Activated CD4-positive, alpha-beta T cell treated with anti-CD3 and anti-CD28 coated beads, Interleukin-10, Interleukin-2, amounts not matched to agents 100 ng/mL and 50 ng/mL, durations not matched to agents 16 hours and 8 hours (primary cell): ENCODE measurements at regions not wholly inside any gene's neighbourhood (a gene's known extent, or its start where the extent isn't known, plus 50 kb on each side); places are given as distances from the start of the nearest gene placed in this dataset.
"Not testable (repeated sequence)": the region's sequence is repeated elsewhere in the genome, so short reads cannot be mapped to it uniquely, and the experiment has no call there.

Source experiments
- DNase-seq: peaks from one replicate; pipeline ENCODE4 v3.0.0-alpha.2; 2020

DNA sequence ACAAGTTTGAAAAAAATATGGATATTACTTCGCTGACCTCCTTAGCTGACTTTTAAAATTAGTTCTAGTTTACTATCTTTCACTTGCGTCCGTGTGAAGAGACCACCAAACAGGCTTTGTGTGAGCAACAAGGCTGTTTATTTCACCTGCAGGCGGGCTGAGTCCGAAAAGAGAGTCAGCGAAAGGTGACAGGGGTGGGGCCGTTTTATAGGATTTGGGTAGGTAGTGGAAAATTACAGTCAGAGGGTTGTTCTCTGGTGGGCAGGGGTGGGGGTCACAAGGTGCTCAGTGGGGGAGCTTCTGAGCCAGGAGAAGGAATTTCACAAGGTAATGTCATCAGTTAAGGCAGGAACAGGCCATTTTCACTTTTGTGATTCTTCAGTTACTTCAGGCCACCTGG lies 203.7 kb downstream of the POM121L12 start:
- DNase-seq, result not testable (repeated sequence)

DNA sequence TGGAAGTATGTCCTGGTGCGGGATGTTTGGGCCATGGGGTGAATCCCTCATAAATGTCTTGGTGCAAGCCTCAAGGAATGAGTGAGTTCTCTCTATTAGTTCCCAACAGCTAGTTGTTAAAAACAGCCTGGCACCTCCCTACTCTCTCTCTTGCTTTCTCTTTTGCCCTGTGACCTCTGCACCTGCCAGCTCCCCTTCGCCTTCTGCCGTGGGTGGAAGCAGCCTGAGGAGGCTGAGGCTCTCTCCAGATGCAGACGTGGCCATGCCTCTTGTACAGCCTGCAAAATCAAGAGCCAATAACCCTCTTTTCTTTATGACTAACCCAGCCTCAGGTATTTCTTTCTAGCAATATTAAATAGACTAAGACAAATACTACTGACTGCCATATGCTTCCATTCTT lies 210.3 kb downstream of the POM121L12 start:
- DNase-seq, result no peak

- DNase-seq, result no peak
These were observed 211.5 kb downstream of the POM121L12 start for GRCh38 chr7:53246957-53247356.

DNA sequence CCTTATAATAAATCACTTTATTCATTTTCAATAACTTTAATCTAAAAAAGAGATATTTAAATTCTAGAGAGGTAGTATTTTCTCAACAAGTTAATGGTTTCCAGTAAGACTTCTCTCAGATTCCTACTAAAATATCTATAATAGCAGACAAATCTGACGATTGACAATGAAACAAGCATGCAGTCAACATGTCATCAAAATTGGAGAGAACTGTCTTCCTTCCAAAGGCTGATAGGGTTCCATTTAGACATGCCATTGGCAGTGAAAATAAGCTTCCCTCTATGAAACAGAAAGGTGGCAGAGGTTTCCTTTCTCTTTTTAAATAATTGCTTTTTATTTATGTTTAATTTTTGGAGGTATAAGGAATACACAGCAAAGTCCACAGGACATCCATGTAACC lies 217.1 kb downstream of the POM121L12 start:
- no peak for DNase-seq

DNA sequence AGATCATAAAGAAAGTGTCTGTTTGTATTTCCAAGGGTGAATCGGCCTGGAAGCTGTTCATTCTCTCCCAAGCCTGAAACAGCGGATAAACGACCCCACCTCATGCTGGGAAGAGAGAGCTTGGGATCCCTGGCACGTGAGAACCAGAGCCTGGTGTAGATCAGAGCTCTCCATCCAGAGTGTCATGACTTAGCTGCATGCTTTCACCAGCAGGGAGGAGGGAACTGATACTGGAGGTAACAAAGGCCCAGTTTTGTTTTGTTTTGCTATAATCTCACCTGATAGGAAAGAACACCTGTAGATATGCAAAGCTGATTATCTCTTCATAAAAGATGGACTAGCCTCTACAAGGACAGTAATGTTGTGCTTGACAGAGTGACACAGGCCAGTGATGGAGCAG lies 236.6 kb downstream of the POM121L12 start:
- no peak for DNase-seq

- no peak for DNase-seq
These were observed 245.9 kb downstream of the POM121L12 start for GRCh38 chr7:53281312-53281711.

DNA sequence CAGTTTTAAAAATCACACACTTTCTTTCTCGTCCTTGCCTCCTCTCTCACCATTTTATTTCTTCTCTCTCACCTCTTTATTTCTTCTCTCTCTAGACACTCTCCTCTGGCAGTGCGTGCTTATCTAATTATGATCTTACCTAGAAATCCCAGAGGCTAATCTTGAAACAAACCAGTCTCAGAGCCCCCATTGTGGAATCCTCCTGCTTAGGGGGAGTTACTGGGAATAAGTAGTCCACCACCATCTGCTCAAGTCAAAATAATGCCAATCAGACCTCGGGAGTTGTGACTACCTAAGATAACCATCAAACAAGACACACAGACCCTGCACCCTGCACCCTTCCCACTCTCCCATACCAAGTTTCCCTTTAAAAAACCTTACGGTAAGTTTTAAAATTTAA lies 256.9 kb downstream of the POM121L12 start:
- no peak for DNase-seq

DNA sequence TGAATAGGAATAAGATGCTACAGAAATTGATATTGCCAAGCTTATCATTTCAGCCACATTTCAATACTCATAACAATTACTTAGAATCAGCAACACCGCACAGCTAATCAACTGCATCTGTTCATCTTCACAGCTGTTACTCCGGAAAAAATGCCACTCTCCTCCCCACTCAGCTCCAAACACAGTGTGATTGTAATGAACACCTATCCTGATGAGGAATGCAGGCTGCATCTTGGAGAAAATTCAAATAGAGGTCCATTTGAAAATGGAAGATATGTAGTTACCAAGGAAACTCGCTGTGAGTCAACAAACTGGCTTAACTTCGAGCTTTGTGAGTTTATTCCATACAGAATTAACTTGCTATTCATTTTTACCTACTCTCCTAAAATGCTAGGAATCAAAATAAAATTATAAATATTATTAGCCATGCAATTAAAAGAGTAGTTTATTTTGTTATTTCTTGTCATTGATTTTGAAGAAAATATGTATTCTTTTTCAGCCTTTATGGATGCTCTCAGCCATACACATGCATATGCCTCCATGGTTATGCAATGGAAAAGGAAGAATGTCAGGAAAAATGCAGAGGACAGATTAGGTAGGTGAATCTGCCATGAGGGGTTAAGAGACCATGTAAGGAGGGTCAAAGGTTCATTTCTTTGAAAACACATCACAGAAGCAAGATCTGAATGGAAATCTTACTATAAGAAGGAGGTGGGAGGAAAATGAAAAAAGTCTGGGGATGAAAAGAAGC lies 267.2 kb downstream of the POM121L12 start:
- no peak for DNase-seq

- DNase-seq, result no peak
These were observed 268.3 kb downstream of the POM121L12 start for GRCh38 chr7:53303781-53304180.

- DNase-seq, result no peak
These were observed 271.4 kb downstream of the POM121L12 start for GRCh38 chr7:53306846-53307245.

GRCh38 chr7:53311205-53311604 lies 275.8 kb downstream of the POM121L12 start:
- no peak for DNase-seq

GRCh38 chr7:53315981-53316380 lies 280.5 kb downstream of the POM121L12 start:
- DNase-seq, result no peak

- DNase-seq, result no peak
These were observed 283.1 kb downstream of the POM121L12 start for GRCh38 chr7:53318566-53318965.

GRCh38 chr7:53325061-53325460 lies 289.6 kb downstream of the POM121L12 start:
- no peak for DNase-seq

GRCh38 chr7:53326634-53327033 lies 291.2 kb downstream of the POM121L12 start:
- no peak for DNase-seq

GRCh38 chr7:53336105-53336668 lies 300.8 kb downstream of the POM121L12 start:
- DNase-seq, result no peak

DNA sequence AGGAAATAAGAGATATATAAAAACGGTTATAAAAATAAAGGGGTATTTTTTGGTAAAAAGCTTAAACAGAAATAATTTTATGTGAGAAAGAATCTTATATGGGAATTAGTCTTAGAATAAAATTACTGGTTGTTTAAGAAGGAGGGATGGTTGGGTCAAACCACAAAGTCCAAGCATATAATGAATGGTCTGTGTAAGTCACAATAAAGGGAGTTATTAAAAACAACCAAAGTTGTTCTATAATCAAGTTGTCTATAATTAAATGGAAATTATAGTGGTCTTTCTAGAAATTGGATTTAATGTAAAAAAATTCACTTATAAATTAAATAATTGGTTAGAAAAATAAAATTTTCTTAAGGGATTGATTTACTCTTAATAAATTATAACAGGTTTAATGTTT lies 304.8 kb downstream of the POM121L12 start:
- no peak for DNase-seq

DNA sequence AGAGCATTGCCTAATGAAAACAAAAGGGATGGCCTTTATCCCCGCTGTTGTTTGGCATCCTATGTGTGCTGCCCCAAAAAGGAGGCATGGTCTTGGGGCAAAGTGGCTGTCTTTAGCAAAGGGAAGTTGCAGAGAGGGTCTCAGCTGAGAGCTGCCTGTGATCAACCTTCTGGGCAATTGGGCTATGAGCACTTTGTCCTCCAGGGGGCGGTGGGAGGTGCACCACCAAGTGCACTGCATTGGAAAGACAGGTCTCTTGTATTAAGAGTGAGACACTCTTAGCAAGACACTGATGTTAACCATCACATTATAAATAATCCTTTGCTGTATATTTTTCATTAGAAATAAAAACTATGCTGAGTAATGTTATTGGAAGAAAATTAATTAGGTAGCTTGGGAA lies 314.8 kb downstream of the POM121L12 start:
- peak; percentile 10 for DNase-seq

DNA sequence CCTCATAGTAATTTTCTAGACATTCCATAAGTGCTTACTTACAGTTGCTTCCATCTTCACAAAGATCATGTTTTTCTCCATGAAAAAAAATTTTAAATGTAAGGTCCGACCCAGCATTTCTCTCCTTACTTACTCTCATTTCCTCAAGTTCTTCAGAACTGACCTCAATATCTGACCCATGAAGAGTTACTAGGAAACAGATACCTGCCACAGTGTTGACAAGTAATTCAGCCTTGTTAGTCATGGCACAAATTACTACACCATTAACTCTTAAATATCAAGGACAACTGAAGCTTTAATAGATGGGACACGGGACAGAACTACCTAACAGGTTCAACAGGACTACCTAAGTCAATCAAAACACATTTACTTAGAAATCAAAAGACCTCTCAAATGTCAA lies 316.2 kb downstream of the POM121L12 start:
- no peak for DNase-seq

DNA sequence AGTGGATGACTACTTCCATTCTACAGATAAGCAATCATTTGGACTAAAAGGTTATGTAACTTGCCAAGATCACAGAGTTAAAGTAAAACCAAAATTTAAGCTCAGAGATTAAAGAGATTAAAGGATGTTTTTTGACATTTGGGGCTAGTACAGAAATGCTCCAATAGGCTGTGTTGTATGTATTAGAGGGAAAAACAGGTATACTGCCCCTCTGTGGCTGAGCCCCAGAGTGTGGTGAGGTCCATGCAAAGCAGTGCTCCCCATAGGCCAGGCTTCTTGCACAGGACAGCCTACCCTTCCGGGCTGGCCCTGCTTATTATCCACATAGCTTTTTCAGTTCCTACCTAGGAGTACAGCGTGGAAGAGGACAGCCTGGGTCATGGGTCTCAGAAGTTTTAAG lies 322.8 kb downstream of the POM121L12 start:
- DNase-seq, result no peak

GRCh38 chr7:53383131-53383530 lies 347.7 kb downstream of the POM121L12 start:
- DNase-seq, result no peak

GRCh38 chr7:53385239-53385638 lies 349.8 kb downstream of the POM121L12 start:
- DNase-seq, result not testable (repeated sequence)

GRCh38 chr7:53387515-53387914 lies 352.1 kb downstream of the POM121L12 start:
- DNase-seq, result no peak

- DNase-seq, result no peak
These were observed 362.5 kb downstream of the POM121L12 start for GRCh38 chr7:53397911-53398310.

DNA sequence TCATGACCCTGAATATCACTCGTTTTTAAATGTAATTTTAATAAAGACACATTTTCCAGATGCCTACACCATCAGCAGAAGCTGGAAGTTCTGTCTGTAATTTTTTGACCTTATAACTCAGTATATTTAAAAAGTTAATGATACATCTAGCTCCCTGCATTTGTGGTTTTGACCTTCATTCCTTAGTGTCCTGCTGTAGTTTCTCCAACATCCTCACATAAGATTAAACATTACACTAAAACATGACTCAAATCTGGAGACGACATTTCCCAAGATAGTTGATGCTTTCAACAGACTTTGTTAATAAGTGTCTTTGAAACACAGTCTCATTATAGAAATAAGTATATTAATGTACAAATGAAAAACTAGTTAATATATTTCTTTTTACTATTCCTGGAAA lies 363.1 kb downstream of the POM121L12 start:
- no peak for DNase-seq
